Peyer's patch (tissue), 4 donors: ENCODE measurements at regions not wholly inside any gene's neighbourhood (a gene's known extent, or its start where the extent isn't known, plus 50 kb on each side); places are given as distances from the start of the nearest gene placed in this dataset.

Experiments
- POLR2A ChIP-seq, 2 donors: fragments of 450-650 bp; IDR thresholded peaks; one replicate each; pipeline ENCODE4 v1.5.1; 2017; ENCODE audit warnings: antibody characterized with exemption in 2 of 2, mild to moderate bottlenecking in 2 of 2, moderate library complexity in 2 of 2
- TF ChIP-seq, protein P1 (sequence below), 6 experiments: fragments of 450-650 bp in 4 of 6; fragments of 200-600 bp in 2 of 6; sonication (generic) in 1 of 6; IDR thresholded peaks; one replicate each; pipeline ENCODE4 v1.5.1; 2017 to 2019; ENCODE audit warnings: antibody characterized with exemption in 6 of 6, mild to moderate bottlenecking in 3 of 6, moderate library complexity in 1 of 6

DNA sequence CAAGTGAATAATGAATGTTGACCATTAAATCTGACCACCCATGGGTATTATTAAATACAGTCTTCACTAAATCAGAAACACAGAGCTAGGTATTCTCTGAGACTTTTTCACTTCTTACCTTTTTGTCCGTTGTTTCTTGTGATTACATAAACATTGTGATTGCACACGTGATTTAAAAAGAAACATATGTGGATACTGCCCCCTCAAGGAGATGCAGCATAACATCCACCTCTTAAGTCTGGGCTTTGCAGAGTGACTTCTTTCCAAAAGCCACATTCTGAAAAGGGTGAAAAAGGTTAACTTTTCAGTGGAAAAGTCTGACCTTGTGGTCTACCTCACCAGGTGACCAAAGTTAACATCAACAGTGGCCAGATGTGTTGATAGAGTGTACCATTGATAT, 185.5 kb upstream of the FAR2 start:
- TF ChIP-seq, protein P1, sequence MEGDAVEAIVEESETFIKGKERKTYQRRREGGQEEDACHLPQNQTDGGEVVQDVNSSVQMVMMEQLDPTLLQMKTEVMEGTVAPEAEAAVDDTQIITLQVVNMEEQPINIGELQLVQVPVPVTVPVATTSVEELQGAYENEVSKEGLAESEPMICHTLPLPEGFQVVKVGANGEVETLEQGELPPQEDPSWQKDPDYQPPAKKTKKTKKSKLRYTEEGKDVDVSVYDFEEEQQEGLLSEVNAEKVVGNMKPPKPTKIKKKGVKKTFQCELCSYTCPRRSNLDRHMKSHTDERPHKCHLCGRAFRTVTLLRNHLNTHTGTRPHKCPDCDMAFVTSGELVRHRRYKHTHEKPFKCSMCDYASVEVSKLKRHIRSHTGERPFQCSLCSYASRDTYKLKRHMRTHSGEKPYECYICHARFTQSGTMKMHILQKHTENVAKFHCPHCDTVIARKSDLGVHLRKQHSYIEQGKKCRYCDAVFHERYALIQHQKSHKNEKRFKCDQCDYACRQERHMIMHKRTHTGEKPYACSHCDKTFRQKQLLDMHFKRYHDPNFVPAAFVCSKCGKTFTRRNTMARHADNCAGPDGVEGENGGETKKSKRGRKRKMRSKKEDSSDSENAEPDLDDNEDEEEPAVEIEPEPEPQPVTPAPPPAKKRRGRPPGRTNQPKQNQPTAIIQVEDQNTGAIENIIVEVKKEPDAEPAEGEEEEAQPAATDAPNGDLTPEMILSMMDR (IDR thresholded peaks at IDR 0.05), result peak in 2 of 6 experiments; percentile 20 to 22
- no peak for TF ChIP-seq POLR2A (IDR thresholded peaks at IDR 0.05)
